Natural killer cell treated with Interleukin-12 subunit alpha and Interleukin-12 subunit beta and Interleukin-15 and Interleukin-18, amount 100 ng/mL, for 72 hours (primary cell): ENCODE measurements at regions not wholly inside any gene's neighbourhood (a gene's known extent, or its start where the extent isn't known, plus 50 kb on each side); places are given as distances from the start of the nearest gene placed in this dataset.

ENCODE experiments used
- ATAC-seq, 2 donors: fragments of 150-1000 bp; cut with Tn5 transposase in 1 of 2; sonication (Bioruptor Pico), chemical (Tn5 transposase) in 1 of 2; 2 replicates each; pipeline ENCODE4 v1.10.0; 2021
- DNase-seq: peaks from one replicate; pipeline ENCODE4 v3.0.0; 2022; ENCODE audit warnings: low spot score
- H3K27ac Mint-ChIP-seq, 2 donors: 1 replicate in 1 of 2; 2 replicates in 1 of 2; pipeline ENCODE4 v1.8.0; 2022; ENCODE audit warnings: mixed read lengths in 2 of 2, mild to moderate bottlenecking in 1 of 2, moderate library complexity in 1 of 2
- H3K27me3 Mint-ChIP-seq, 2 donors: 1 replicate in 1 of 2; 2 replicates in 1 of 2; pipeline ENCODE4 v1.8.0; 2022; ENCODE audit warnings: mixed read lengths in 2 of 2
- H3K36me3 Mint-ChIP-seq: one replicate; pipeline ENCODE4 v1.8.0; 2022; ENCODE audit warnings: mixed read lengths
- H3K4me1 Mint-ChIP-seq, 2 donors: 1 replicate in 1 of 2; 2 replicates in 1 of 2; pipeline ENCODE4 v1.8.0; 2022; ENCODE audit warnings: low read depth in 2 of 2, mixed read lengths in 2 of 2, mild to moderate bottlenecking in 1 of 2
- H3K4me3 Mint-ChIP-seq: one replicate; pipeline ENCODE4 v1.8.0; 2022; ENCODE audit warnings: mixed read lengths
- H3K9me3 Mint-ChIP-seq: 2 replicates; pipeline ENCODE4 v1.8.0; 2022; ENCODE audit warnings: mixed read lengths

DNA sequence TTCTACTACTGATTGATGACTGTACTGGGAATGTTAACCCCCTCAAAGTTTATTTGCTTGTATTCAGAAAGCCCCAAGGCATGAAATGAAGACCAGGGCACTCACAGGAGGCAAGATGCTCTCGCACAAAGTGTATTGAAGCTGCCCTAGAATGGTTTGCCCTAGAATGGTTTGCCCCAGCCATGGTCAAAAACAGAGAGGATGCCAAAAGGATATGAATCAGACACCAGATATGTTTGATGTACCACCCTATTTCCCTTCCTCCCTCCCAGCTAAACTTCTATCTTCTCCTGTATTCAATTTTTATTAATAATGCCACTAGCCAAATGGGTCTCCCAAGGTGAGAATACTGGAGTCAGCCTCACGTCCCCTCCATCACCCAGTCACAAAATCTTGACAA is 101.3 kb downstream of the TMCO5A start:
- ATAC-seq (no peak), DNase-seq (no peak)
- H3K4me1 Mint-ChIP-seq: peaks cover 8 to 10% of the 10 kb centered on the region in 2 donors
- H3K27me3 Mint-ChIP-seq: peaks cover 14 to 43% of the 10 kb centered on the region in 2 donors
- no peaks in the 10 kb centered on the region for H3K36me3 Mint-ChIP-seq
- H3K9me3 Mint-ChIP-seq: peaks cover 2% of the 10 kb centered on the region
- no peak overlapping the region for H3K27ac Mint-ChIP-seq
- H3K4me3 Mint-ChIP-seq: no peak overlapping the region

DNA sequence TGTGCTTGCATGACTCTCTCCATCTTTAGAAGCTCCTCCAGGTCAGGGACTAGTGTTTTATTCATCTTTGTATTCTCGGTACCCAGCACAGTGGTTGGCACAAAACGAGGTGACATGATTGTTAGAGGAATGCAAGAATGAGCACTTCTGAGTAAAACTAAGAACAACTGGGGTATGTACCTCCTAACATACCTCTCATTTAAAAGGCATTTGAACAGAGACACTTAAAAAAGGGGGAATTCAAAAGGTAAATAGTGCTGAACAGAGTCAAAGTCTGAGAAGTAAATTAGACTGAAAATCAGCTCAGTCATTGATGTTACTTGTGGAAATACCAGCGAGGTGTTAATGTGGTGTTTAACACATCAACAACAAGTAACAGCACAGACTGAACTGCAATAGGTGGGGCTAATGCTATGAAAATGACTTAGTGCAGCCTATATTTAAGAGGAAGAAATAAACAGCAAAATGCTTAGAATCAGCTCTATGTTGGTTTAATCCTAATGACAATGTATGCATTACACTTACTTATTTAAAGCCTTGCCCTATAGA is 102.4 kb downstream of the TMCO5A start:
- Mint-ChIP-seq H3K4me3 (no peak overlapping the region), H3K4me1 (peaks cover 14 to 15% of the 10 kb centered on the region in 2 donors), H3K27ac (no peak overlapping the region), H3K36me3 (no peaks in the 10 kb centered on the region), H3K27me3 (peaks cover 9 to 41% of the 10 kb centered on the region in 2 donors), H3K9me3 (peaks cover 2% of the 10 kb centered on the region)
- DNase-seq: no peak
- no peak for ATAC-seq

- Mint-ChIP-seq H3K36me3 (no peaks in the 10 kb centered on the region), H3K4me3 (no peak overlapping the region), H3K9me3 (peaks cover 2% of the 10 kb centered on the region), H3K27me3 (peaks cover 15 to 41% of the 10 kb centered on the region in 2 donors), H3K27ac (no peak overlapping the region), H3K4me1 (peaks cover 20 to 21% of the 10 kb centered on the region in 2 donors)
- DNase-seq: no peak
- ATAC-seq: no peak
Observed at GRCh38 chr15:38038659-38039442, 104.4 kb downstream of the TMCO5A start.

DNA sequence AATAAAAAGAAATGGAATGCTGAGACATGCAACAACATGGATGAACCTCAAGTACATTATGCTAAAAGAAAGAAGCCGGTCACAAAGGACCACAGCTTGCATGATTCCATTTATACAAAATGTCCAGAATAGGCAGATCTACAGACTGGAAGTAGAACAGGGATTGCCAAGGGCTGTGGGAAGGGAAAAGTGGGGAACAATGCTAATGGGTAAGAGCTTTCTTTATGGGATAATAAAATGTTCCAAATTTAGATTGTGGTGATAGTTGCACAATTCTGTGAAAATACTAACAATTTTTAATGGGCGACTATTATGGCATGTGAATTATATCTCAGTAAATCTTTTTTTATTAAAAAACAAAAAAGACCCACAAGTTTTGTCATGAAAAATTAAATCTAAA is 106.2 kb downstream of the TMCO5A start:
- H3K4me1 Mint-ChIP-seq: peaks cover 20 to 21% of the 10 kb centered on the region in 2 donors
- H3K4me3 Mint-ChIP-seq: no peak overlapping the region
- H3K9me3 Mint-ChIP-seq: peaks cover 2% of the 10 kb centered on the region
- DNase-seq (no peak), ATAC-seq (no peak)
- no peaks in the 10 kb centered on the region for H3K36me3 Mint-ChIP-seq
- H3K27me3 Mint-ChIP-seq: peaks cover 21 to 36% of the 10 kb centered on the region in 2 donors
- no peak overlapping the region for H3K27ac Mint-ChIP-seq

- no peak overlapping the region for H3K4me3 Mint-ChIP-seq
- H3K4me1 Mint-ChIP-seq: peaks cover 15% of the 10 kb centered on the region in 2 donors
- DNase-seq (no peak), ATAC-seq (no peak)
- no peaks in the 10 kb centered on the region for H3K9me3 Mint-ChIP-seq
- H3K36me3 Mint-ChIP-seq: no peaks in the 10 kb centered on the region
- H3K27ac Mint-ChIP-seq: no peak overlapping the region
- H3K27me3 Mint-ChIP-seq: peaks cover 21 to 37% of the 10 kb centered on the region in 2 donors
Observed at GRCh38 chr15:38041576-38041975, 107.1 kb downstream of the TMCO5A start.

GRCh38 chr15:38042211-38042610 is 107.8 kb downstream of the TMCO5A start:
- Mint-ChIP-seq H3K36me3 (no peaks in the 10 kb centered on the region), H3K27ac (no peak overlapping the region), H3K9me3 (no peaks in the 10 kb centered on the region), H3K4me1 (peaks cover 11 to 13% of the 10 kb centered on the region in 2 donors), H3K27me3 (peaks cover 20 to 30% of the 10 kb centered on the region in 2 donors), H3K4me3 (no peak overlapping the region)
- peak in 1 of 2 donors; percentile 67 for ATAC-seq
- no peak for DNase-seq

DNA sequence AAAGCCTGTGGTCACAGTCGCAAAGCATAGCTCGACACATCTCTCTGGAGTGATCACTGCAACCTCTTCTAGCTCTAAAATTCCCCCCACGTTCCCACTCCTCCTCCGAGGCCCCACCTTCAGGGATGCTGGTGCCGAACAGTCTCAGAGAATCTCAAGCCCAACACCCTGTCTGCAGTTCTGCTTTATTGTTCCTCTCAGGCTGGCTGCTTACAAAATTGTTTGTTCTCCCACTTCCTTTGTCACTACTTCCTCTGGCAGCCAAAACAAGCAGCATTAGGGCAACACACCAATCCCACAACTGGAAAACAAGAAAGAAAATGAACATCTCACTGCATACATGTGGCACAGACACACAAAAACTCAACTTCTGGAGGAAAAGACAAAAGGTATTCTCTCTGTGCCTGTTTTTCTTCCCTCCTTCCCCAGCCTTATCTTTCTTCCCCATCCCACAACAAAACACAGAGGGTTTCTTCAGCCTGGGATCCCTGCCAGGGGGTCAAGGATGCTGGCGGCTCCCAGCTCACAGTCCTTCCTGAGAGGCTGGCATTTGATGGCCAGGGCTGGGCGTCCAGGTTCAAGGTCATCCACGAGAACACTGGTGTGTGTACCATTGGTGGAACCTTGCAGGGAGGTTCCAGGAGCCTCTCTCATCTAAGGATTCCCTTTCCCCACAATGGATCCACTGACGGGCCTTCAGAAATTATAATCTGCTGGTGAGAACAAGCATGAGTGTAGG is 108.4 kb downstream of the TMCO5A start:
- Mint-ChIP-seq H3K27ac (peak overlapping the region in 1 of 2 donors; percentile 18), H3K4me3 (no peak overlapping the region), H3K4me1 (peaks cover 10 to 13% of the 10 kb centered on the region in 2 donors)

GRCh38 chr15:38046257-38047051 is 112.0 kb downstream of the TMCO5A start:
- H3K27ac Mint-ChIP-seq: no peak overlapping the region
- peaks cover 14 to 15% of the 10 kb centered on the region in 2 donors for H3K27me3 Mint-ChIP-seq
- no peaks in the 10 kb centered on the region for H3K36me3 Mint-ChIP-seq
- ATAC-seq (no peak), DNase-seq (no peak)
- H3K9me3 Mint-ChIP-seq: no peaks in the 10 kb centered on the region
- no peak overlapping the region for H3K4me3 Mint-ChIP-seq
- peaks cover 17 to 21% of the 10 kb centered on the region in 2 donors for H3K4me1 Mint-ChIP-seq

More for the DNA sequence above, 108.4 kb downstream of the TMCO5A start:
- no peak for ATAC-seq
- Mint-ChIP-seq H3K36me3 (no peaks in the 10 kb centered on the region), H3K27me3 (peaks cover 19 to 27% of the 10 kb centered on the region in 2 donors), H3K9me3 (no peaks in the 10 kb centered on the region)
- no peak for DNase-seq

GRCh38 chr15:38048001-38048455 is 113.6 kb downstream of the TMCO5A start:
- no peaks in the 10 kb centered on the region for H3K36me3 Mint-ChIP-seq
- peaks cover 12 to 13% of the 10 kb centered on the region in 2 donors for H3K4me1 Mint-ChIP-seq
- ATAC-seq (peak in 1 of 2 donors; percentile 52), DNase-seq (no peak)
- peaks cover 13 to 14% of the 10 kb centered on the region in 2 donors for H3K27me3 Mint-ChIP-seq
- H3K27ac Mint-ChIP-seq: no peak overlapping the region
- no peak overlapping the region for H3K4me3 Mint-ChIP-seq
- H3K9me3 Mint-ChIP-seq: no peaks in the 10 kb centered on the region

GRCh38 chr15:38049891-38050290 is 115.5 kb downstream of the TMCO5A start:
- Mint-ChIP-seq H3K27ac (peak overlapping the region in 1 of 2 donors; percentile 32), H3K27me3 (peaks cover 11 to 15% of the 10 kb centered on the region in 2 donors), H3K36me3 (no peaks in the 10 kb centered on the region), H3K9me3 (no peaks in the 10 kb centered on the region), H3K4me1 (peaks cover 11 to 12% of the 10 kb centered on the region in 2 donors), H3K4me3 (no peak overlapping the region)
- no peak for ATAC-seq
- no peak for DNase-seq

GRCh38 chr15:38050529-38051448 is 116.3 kb downstream of the TMCO5A start:
- Mint-ChIP-seq H3K4me1 (peaks cover 11 to 12% of the 10 kb centered on the region in 2 donors), H3K36me3 (no peaks in the 10 kb centered on the region), H3K9me3 (no peaks in the 10 kb centered on the region), H3K4me3 (peak overlapping the region; percentile 1), H3K27ac (peak overlapping the region; percentile 32 to 43), H3K27me3 (peaks cover 12 to 13% of the 10 kb centered on the region in 2 donors)
- DNase-seq (no peak), ATAC-seq (peak; percentile 75 to 79)

DNA sequence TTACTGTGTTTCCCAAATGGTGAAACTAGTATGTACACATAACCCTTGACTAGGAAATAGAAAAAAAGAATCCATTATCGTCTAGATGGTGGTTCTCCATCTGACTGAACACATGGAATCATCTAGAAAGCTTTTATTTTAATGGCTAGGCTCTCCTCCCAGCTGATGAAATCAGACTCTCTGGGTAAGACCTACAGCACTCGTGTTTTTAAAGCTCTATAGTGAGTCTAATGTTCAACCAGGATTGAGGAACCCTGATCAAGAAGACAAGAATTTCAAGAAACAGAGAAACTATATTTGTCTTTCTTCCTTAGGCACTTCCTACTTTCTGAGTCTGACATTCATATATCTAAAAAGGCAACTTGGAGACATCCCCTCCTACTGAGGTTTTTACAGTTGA is 118.8 kb downstream of the TMCO5A start:
- Mint-ChIP-seq H3K36me3 (no peaks in the 10 kb centered on the region), H3K9me3 (no peaks in the 10 kb centered on the region), H3K27ac (no peak overlapping the region), H3K27me3 (peaks cover 12 to 13% of the 10 kb centered on the region in 2 donors), H3K4me1 (peaks cover 11 to 12% of the 10 kb centered on the region in 2 donors), H3K4me3 (no peak overlapping the region)
- DNase-seq (no peak), ATAC-seq (no peak)
